Bronchial epithelial cell (primary cell): ENCODE measurements at regions not wholly inside any gene's neighbourhood (a gene's known extent, or its start where the extent isn't known, plus 50 kb on each side); places are given as distances from the start of the nearest gene placed in this dataset.
A peak's percentile ranks its signal among the peaks of the same experiment; 100 is the strongest.

Experiments used
- DNase-seq: peaks from one replicate; pipeline ENCODE4 v3.0.0-alpha.2; 2010; ENCODE audit warnings: low read depth
- FAIRE-seq: peaks from 2 replicates; lab custom pipeline; 2011; peaks lifted over from hg19 to GRCh38; lab: Jason Lieb, UNC
- H3K27me3 ChIP-seq: 2 replicates; pipeline ENCODE4 v1.5.1; 2011; ENCODE audit warnings: low read length; ENCODE audit not compliant: control insufficient read depth, insufficient read depth
- H3K36me3 ChIP-seq: 2 replicates; pipeline ENCODE4 v1.5.1; 2011; ENCODE audit warnings: low read length; ENCODE audit not compliant: control insufficient read depth, insufficient read depth
- H3K4me3 ChIP-seq: 2 replicates; pipeline ENCODE4 v1.5.1; 2011; ENCODE audit warnings: mild to moderate bottlenecking, low read depth, low read length, control low read depth
- CTCF ChIP-seq: IDR thresholded peaks from 2 replicates; pipeline ENCODE4 v1.5.1; 2011; ENCODE audit warnings: mild to moderate bottlenecking, moderate library complexity, low read length, control low read depth, inconsistent platforms; ENCODE audit not compliant: insufficient read depth, severe bottlenecking

- no peaks in the 10 kb centered on the region for H3K36me3 ChIP-seq
- FAIRE-seq, result no peak
- H3K4me3 ChIP-seq, result no peak overlapping the region
- no peak for TF ChIP-seq CTCF
- no peaks in the 10 kb centered on the region for H3K27me3 ChIP-seq
- no peak for DNase-seq
Measured at GRCh38 chr2:18133310-18133709, 254.8 kb downstream of the KCNS3 start.

- Histone ChIP-seq H3K4me3 (no peak overlapping the region), H3K27me3 (no peaks in the 10 kb centered on the region), H3K36me3 (no peaks in the 10 kb centered on the region)
- DNase-seq (peak; percentile 44), FAIRE-seq (no peak)
- TF ChIP-seq CTCF, result no peak
Measured at GRCh38 chr2:18132697-18133096, 254.2 kb downstream of the KCNS3 start.

GRCh38 chr2:18131761-18132160, 253.3 kb downstream of the KCNS3 start:
- DNase-seq (no peak), FAIRE-seq (no peak)
- no peak for TF ChIP-seq CTCF
- Histone ChIP-seq H3K27me3 (no peaks in the 10 kb centered on the region), H3K4me3 (no peak overlapping the region), H3K36me3 (no peaks in the 10 kb centered on the region)

GRCh38 chr2:18129348-18129747, 250.9 kb downstream of the KCNS3 start:
- H3K27me3 ChIP-seq, result no peaks in the 10 kb centered on the region
- no peak for TF ChIP-seq CTCF
- no peaks in the 10 kb centered on the region for H3K36me3 ChIP-seq
- no peak for FAIRE-seq
- no peak for DNase-seq
- H3K4me3 ChIP-seq, result no peak overlapping the region

- DNase-seq (no peak), FAIRE-seq (no peak)
- Histone ChIP-seq H3K27me3 (no peaks in the 10 kb centered on the region), H3K4me3 (no peak overlapping the region), H3K36me3 (no peaks in the 10 kb centered on the region)
- TF ChIP-seq CTCF, result no peak
Measured at GRCh38 chr2:18125303-18125702, 246.8 kb downstream of the KCNS3 start.

- no peak overlapping the region for H3K4me3 ChIP-seq
- H3K36me3 ChIP-seq, result no peaks in the 10 kb centered on the region
- no peak for TF ChIP-seq CTCF
- no peak for FAIRE-seq
- DNase-seq, result no peak
- H3K27me3 ChIP-seq, result no peaks in the 10 kb centered on the region
Measured at GRCh38 chr2:18124116-18124835, 245.8 kb downstream of the KCNS3 start.
